ENCODE measurements at regions not wholly inside any gene's neighbourhood (a gene's known extent, or its start where the extent isn't known, plus 50 kb on each side); places are given as distances from the start of the nearest gene placed in this dataset.
"Not testable (repeated sequence)": the region's sequence is repeated elsewhere in the genome, so short reads cannot be mapped to it uniquely, and the experiment has no call there.

DNA sequence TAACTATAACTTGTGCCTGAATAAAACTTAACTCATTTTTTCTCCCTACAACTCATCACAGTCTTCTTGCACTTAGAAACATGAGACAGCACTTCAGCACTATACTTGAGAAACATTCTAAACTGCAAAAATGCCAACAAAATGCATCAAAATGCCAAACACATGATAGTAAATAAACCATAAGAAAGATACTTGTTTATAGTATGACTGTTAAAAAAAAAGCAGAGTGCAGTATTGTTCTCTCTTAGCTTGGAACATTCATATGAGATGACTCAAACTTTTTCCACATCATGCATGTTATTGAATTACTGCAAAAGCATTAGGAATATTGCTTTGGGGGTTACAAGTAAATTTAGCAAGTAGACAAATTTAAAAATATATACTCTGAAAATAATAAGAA lies 135.7 kb upstream of the ANXA10 start:
- DNase-seq = no peak

DNA sequence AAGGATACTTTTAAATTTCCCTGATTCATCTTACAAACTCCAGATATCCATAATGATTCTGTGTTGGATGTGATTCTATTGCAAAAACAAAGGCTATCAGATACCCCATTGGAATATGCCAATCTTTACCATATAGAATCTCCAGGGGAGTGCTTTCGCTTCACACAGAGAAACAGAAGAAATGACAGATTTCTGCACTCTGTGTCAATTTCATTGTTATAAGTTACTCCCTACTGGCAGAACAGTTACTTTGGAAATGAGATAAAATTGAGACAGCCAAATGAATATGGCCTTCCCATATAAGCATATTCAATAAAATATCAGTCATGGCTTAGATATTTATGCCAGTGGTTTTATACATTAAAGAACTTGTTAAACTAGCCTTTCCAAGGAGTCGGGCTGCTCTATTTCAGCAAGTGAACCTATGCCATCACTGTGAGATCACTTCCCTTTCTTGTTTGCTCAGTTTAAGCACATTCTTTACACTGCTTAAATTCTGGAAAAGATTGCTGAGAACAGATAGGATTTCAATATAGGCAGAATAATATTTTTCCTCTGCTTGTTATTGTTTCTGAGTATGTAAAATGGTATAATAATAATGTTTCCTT lies 127.5 kb upstream of the ANXA10 start:
- DNase-seq = no peak

DNA sequence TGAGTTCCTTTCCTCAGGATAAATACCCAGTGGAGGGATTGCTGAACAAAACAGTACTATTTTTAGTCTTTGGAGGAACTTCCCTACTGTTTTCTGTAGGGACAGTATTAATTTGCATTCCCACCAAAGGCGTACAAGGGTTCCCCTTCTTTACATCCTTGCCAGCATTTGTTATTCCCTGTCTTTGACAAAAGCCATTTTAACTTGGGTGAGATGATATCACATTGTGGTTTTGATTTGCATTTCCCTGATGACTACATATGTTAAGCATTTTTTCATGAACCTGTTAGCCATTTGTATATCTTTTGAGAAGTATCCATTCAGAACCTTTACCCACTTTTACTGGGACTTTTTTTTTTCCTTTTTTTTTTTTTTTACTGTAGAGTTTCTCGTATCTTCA lies 126.2 kb upstream of the ANXA10 start:
- DNase-seq = no peak

DNA sequence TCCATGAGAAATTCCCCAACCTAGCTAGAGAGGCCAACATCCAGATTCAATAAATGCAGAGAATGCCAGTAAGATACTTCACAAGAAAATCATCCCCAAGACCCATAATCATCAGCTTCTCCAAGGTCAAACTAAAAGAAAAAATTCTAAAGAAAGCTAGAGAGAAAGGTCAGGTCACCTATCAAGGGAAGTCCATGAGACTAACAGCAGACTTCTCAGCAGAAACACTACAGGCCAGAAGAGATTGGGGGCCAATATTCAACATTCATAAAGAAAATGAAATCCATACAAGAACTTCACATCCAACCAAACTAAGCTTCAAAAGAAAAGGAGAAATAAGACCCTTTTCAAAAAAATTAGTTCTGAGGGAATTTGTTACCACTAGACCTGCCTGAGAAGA lies 118.8 kb upstream of the ANXA10 start:
- no peak for DNase-seq

DNA sequence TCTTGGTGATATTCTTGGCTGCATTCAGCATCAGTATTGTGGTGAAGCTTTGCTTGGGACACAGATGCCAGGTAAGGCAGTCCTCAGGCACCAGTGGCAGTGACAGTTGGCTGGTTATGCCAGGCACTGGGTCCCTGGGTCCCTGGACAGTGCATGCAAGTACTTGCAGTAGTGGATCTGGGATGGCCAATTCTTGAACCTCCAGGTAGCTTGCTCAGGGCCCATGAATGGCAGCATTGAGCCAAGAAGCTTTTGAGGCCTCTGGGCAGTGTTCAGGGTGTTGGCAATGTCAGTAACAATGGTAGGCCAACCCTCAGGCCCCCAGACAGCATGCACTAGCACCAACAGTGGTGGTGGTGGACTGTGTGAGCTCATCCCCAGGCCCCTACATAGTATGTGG lies 106.8 kb upstream of the ANXA10 start:
- DNase-seq = no peak

DNA sequence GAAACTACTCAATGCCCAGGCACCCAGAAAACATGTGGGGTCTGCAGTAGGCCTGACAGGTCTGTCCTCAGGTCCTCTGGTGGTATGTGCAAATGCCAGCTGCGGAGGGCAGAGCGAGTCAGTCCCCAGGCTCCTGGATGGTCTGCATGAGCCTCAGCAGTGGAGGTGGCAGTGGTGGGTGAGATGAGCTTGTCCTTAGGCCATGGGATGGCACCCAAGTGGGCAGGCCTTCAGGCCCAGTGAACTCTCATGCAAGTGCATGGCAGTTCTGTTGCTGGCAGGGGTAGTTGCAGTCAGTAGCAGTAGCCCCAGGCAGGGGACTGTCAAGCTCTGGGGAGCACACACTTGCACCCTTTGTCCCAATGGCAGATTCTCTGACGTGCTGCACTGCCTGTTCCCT lies 106.3 kb upstream of the ANXA10 start:
- DNase-seq = no peak

DNA sequence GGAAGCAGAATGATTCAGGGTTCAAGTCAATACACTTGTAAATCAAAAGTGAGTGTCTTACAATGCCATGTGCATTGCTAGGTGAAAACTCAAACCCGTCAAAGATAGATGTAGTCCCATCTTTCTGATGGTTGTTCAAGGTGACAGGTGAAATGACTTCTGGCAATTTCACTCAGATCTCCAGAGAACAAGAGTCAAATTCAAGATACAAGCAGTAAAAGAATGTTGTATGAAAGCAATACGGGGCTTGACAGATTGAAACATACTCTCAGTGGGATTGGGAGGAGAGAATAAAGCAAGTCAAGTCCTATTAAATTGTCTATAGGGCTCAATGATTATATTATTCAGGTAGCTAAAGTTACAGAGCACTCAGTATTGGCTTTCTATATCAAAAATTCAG lies 105.1 kb upstream of the ANXA10 start:
- DNase-seq = no peak

DNA sequence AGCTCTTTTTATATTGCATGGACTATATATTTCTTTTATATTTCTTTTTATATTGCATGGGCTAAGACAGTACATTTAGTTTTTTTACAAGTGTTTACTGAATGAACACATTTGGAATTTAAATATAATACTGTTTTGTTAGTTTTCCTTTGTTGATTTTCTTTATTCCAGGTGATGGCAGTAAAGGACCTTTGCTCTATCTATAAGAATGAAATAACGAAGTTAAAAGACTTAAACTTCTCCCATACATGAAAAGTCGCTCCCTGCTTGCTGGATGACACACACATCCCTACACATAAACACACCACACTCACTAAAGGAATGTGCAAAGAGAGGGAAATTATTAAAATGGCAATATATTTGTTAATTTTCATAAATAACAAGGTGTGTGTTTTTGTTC lies 102.5 kb upstream of the ANXA10 start:
- no peak for DNase-seq

DNA sequence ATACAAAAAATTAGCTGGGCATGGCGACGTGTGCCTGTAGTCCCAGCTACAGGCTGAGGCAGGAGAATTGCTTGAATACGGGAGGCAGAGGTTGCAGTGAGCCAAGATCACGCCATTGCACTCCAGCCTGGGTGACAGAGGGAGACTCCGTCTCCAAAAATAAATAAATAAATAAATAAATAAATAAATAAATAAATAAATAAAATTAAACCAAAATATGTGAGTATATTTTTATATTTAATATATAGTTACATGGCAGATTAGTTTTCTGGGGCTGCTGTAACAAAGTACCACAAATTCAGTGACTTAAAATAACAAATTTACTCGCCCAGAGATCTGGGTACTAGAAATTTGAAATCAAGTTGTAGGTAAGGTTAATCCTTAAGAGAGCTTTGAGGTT lies 84.2 kb upstream of the ANXA10 start:
- DNase-seq = not testable (repeated sequence)

DNA sequence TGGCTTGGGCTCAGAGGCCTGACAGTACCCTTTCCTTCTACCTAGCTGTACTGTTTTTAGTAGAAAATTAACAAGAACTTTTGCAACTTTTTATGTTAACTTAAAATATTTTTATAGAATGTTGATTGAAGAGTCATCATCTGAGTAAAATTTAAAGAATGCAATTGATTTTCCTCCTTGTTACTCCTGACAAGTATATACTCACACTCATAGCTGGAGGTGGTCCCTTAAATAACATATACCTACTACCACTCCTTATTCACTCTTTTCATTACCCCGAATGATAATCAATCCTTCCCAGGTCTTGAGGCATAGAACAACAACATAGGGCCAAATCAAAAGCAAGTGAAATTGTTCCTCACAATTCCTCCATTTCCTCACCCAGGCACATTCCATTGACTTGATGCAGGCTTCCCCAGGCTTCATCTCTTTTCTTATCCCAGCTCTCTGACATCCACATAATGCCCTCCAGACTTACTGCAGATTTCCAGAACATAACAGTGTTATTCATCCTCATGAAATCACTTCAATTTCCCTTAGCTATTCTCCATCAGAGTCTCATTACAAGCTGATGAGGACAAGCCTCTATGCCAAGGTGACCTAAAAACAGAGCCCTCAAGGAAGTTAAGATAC lies 73.2 kb upstream of the ANXA10 start:
- no peak for DNase-seq

DNA sequence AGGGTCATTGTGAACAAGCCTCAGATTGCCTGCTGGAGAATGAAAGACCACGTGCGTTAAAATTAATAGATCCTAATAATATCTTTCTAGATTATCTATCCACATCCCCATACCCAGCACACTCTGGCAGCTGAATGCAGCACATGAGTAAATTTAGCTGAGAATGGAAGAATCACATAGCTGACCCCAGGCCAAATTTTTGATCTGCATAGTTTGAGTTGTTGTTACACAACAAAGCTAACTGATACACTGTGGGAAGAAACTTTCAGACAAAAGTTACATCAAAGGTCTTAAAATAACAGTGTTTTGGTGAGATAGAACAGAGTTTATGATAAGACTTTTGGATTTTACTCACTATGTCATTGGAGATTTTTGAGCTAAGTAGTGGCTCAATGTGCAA lies 72.4 kb upstream of the ANXA10 start:
- DNase-seq = no peak

DNA sequence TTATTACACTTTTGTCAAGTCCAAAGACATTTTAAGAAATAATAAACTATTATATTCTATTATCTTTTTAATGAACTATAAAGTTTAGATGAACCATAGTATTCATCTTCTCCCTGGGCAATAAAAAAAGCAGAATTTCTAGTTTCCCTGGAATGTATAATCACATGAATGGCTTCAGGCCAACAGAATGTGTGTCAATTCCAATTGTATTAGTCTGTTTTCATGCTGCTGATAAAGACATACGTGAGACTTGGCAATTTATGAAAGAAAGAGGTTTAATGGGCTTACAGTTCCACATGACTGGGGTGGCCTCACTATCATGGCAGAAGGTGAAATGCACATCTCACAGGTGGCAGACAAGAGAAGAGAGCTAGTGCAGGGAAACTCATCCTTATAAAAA lies 70.7 kb upstream of the ANXA10 start:
- no peak for DNase-seq

DNA sequence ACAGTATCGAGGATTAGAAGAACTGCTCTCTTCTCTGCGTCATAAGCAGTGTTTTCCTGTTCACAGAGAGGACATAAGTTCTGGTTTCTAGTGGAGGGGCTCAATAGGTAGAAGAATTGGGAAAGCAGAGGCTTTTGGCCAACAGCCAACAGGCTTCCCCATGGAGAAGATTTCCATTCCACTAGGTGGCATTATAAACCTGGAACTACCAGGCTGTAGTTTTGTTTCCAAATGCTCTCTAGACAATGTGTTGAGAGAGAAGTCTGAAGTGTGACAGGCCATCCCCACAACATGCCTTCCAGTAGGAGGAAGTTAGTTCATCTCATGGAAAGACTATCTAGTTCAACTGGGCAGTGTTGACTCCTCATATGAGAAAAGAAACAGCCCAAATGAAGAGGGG lies 63.8 kb upstream of the ANXA10 start:
- DNase-seq = no peak

DNA sequence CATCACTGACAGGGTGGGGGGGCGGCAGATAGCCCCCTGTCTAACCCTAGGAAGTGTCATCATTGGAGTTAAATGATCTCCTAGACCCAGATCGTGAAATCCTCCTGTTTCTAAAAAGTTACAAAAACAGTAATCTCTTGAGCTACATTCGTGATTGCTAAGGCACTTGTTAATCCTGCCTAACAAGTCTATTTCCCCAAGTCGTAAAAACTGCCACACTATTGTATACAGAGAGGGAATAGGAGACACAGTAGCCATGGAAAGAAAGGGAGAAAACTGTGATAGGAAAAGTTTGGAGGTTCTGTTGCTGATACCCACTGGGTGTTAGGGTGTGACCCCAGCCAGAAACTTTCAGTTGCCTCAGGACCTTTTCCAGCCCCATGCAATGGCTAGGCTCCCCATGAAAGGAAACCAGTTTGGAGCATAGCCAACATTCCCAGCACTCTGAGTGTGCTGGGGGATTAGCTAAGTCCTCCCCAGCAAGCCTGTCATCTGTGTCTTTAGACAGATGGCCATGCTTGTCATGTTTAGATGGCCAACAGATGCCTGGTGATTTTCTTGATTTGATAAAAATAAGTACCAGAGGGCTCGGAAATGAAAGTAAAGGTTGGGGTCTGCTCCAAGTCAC lies 63.3 kb upstream of the ANXA10 start:
- DNase-seq = no peak

DNA sequence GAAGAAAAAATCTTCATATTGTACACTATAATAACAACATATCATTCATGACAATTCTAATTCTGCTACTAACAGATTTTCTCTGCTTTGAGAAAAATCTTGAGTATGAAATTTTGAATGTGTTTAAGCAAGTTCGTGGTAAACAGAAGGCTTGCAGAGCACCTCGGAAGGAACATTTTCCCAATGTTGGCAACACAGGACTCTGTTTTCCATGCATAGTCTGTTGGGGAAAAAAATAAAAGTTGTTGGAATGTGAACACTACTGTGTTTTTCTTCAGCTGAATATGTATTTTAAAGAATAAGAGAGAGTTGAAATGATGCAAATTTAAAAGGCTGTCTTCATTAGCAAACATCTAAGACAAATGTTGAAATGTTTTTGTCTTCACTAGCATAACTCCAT lies 54.7 kb upstream of the ANXA10 start:
- no peak for DNase-seq

DNA sequence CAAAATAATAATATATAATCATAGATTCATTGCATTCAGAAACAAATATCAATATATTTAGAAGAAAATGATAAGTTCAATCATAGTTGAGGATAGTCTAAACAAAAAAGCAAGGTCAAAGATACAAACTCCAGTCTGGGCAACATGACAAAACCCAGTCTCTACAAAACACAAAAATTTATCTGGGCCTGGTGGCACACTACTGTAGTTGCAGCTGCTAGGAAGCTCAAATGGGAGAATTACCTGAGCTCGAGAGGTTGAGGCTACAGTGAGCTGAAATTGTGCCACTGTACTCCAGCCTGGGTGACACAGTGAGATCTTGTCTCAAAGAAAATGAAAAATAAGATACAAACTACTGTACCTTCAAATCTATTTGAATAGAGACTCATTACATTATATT lies 52.7 kb upstream of the ANXA10 start:
- no peak for DNase-seq

Measured in islet precursor cell (in vitro differentiated cells).